ENCODE measurements at regions not wholly inside any gene's neighbourhood (a gene's known extent, or its start where the extent isn't known, plus 50 kb on each side); places are given as distances from the start of the nearest gene placed in this dataset.

GRCh38 chr2:20935168-20935775 lies 108.6 kb downstream of the APOB start:
- TF ChIP-seq, protein P1, sequence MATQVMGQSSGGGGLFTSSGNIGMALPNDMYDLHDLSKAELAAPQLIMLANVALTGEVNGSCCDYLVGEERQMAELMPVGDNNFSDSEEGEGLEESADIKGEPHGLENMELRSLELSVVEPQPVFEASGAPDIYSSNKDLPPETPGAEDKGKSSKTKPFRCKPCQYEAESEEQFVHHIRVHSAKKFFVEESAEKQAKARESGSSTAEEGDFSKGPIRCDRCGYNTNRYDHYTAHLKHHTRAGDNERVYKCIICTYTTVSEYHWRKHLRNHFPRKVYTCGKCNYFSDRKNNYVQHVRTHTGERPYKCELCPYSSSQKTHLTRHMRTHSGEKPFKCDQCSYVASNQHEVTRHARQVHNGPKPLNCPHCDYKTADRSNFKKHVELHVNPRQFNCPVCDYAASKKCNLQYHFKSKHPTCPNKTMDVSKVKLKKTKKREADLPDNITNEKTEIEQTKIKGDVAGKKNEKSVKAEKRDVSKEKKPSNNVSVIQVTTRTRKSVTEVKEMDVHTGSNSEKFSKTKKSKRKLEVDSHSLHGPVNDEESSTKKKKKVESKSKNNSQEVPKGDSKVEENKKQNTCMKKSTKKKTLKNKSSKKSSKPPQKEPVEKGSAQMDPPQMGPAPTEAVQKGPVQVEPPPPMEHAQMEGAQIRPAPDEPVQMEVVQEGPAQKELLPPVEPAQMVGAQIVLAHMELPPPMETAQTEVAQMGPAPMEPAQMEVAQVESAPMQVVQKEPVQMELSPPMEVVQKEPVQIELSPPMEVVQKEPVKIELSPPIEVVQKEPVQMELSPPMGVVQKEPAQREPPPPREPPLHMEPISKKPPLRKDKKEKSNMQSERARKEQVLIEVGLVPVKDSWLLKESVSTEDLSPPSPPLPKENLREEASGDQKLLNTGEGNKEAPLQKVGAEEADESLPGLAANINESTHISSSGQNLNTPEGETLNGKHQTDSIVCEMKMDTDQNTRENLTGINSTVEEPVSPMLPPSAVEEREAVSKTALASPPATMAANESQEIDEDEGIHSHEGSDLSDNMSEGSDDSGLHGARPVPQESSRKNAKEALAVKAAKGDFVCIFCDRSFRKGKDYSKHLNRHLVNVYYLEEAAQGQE (tag by site-specific recombination; IDR thresholded peaks at IDR 0.05): no peak
- TF ChIP-seq, protein P2, sequence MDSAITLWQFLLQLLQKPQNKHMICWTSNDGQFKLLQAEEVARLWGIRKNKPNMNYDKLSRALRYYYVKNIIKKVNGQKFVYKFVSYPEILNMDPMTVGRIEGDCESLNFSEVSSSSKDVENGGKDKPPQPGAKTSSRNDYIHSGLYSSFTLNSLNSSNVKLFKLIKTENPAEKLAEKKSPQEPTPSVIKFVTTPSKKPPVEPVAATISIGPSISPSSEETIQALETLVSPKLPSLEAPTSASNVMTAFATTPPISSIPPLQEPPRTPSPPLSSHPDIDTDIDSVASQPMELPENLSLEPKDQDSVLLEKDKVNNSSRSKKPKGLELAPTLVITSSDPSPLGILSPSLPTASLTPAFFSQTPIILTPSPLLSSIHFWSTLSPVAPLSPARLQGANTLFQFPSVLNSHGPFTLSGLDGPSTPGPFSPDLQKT (IDR thresholded peaks at IDR 0.05; ENCODE audit: borderline replicate concordance, low read depth, low read length): no peak
- TF ChIP-seq ZNF302 (tag by site-specific recombination; IDR thresholded peaks at IDR 0.05; ENCODE audit: low read depth) (no peak), SALL2 (tag by site-specific recombination; IDR thresholded peaks at IDR 0.05; ENCODE audit: borderline replicate concordance) (no peak), ZNF169 (tag by site-specific recombination; IDR thresholded peaks at IDR 0.05) (no peak), YY1 (tag by site-specific recombination; IDR thresholded peaks at IDR 0.05) (no peak), ZNF664 (tag by site-specific recombination; IDR thresholded peaks at IDR 0.05) (no peak), ZFP37 (tag by site-specific recombination; IDR thresholded peaks at IDR 0.05) (no peak), ZNF692 (tag by site-specific recombination; IDR thresholded peaks at IDR 0.05) (no peak), HOXC10 (CRISPR knock-in tag; IDR thresholded peaks at IDR 0.05) (no peak), KLF10 (tag by site-specific recombination; IDR thresholded peaks at IDR 0.05) (no peak)
- TF ChIP-seq, protein P3, sequence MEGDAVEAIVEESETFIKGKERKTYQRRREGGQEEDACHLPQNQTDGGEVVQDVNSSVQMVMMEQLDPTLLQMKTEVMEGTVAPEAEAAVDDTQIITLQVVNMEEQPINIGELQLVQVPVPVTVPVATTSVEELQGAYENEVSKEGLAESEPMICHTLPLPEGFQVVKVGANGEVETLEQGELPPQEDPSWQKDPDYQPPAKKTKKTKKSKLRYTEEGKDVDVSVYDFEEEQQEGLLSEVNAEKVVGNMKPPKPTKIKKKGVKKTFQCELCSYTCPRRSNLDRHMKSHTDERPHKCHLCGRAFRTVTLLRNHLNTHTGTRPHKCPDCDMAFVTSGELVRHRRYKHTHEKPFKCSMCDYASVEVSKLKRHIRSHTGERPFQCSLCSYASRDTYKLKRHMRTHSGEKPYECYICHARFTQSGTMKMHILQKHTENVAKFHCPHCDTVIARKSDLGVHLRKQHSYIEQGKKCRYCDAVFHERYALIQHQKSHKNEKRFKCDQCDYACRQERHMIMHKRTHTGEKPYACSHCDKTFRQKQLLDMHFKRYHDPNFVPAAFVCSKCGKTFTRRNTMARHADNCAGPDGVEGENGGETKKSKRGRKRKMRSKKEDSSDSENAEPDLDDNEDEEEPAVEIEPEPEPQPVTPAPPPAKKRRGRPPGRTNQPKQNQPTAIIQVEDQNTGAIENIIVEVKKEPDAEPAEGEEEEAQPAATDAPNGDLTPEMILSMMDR (tag by site-specific recombination; IDR thresholded peaks at IDR 0.05): no peak
- TF ChIP-seq, protein P4, sequence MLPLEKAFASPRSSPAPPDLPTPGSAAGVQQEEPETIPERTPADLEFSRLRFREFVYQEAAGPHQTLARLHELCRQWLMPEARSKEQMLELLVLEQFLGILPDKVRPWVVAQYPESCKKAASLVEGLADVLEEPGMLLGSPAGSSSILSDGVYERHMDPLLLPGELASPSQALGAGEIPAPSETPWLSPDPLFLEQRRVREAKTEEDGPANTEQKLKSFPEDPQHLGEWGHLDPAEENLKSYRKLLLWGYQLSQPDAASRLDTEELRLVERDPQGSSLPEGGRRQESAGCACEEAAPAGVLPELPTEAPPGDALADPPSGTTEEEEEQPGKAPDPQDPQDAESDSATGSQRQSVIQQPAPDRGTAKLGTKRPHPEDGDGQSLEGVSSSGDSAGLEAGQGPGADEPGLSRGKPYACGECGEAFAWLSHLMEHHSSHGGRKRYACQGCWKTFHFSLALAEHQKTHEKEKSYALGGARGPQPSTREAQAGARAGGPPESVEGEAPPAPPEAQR (tag by site-specific recombination; IDR thresholded peaks at IDR 0.05): no peak
- TF ChIP-seq, protein P5, sequence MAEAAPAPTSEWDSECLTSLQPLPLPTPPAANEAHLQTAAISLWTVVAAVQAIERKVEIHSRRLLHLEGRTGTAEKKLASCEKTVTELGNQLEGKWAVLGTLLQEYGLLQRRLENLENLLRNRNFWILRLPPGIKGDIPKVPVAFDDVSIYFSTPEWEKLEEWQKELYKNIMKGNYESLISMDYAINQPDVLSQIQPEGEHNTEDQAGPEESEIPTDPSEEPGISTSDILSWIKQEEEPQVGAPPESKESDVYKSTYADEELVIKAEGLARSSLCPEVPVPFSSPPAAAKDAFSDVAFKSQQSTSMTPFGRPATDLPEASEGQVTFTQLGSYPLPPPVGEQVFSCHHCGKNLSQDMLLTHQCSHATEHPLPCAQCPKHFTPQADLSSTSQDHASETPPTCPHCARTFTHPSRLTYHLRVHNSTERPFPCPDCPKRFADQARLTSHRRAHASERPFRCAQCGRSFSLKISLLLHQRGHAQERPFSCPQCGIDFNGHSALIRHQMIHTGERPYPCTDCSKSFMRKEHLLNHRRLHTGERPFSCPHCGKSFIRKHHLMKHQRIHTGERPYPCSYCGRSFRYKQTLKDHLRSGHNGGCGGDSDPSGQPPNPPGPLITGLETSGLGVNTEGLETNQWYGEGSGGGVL (tag by site-specific recombination; IDR thresholded peaks at IDR 0.05): no peak

Measured in HEK293 (cell line).